ENCODE measurements at regions not wholly inside any gene's neighbourhood (a gene's known extent, or its start where the extent isn't known, plus 50 kb on each side); places are given as distances from the start of the nearest gene placed in this dataset.

DNA sequence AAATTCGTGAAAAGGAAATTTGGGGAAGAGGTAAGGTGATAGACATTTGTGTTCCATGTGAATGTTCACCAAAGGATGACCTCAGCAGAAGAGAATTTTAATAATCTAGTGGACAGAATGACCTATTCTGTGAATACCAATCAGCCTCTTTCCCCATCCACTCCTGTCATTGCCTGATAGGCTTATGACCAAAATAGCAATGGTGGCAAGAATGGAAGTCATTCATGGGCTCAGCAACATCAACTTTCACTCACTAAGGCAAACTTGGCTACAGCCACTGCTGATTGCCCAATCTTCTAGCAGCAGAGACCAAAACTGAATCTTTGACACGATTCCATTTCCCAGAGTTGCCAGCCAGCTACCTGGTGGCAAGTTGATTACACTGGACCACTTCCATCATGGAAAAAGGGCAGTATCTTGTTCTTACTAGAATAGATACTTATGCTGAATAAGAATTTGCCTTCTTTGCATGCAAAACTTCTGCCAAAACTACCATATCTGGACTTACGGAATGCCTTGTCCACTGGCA lies 348.7 kb upstream of the PBX1 start:
- no peak for ATAC-seq
- H3K9me3 ChIP-seq, result no peaks in the 10 kb centered on the region
- intact Hi-C loops (cut with DNase I), result no loop called here

DNA sequence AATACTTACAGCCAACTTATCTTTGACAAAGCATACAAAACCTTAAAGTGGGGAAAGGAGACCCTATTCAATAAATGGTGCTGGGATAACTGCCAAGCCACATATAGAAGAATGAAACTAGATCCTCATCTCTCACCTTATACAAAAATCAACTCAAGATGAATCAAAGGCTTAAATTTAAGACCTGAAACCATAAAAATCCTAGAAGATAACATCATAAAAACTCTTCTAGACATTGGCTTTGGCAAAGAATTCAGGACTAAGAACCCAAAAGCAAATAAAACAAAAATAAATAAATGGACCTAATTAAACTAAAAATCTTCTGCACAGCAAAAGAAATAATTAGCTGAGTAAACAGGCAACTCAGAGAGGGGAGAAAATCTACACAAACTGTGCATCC lies 335.6 kb upstream of the PBX1 start:
- intact Hi-C loops (cut with DNase I), result no loop called here
- DNase-seq (no peak), ATAC-seq (no peak)
- Histone ChIP-seq H3K27me3 (no peaks in the 10 kb centered on the region), H3K9me3 (peaks cover 0 to 6% of the 10 kb centered on the region in 2 donors), H3K27ac (no peak overlapping the region), H3K4me1 (no peaks in the 10 kb centered on the region), H3K36me3 (no peaks in the 10 kb centered on the region), H3K4me3 (no peak overlapping the region)
- TF ChIP-seq, protein P1, sequence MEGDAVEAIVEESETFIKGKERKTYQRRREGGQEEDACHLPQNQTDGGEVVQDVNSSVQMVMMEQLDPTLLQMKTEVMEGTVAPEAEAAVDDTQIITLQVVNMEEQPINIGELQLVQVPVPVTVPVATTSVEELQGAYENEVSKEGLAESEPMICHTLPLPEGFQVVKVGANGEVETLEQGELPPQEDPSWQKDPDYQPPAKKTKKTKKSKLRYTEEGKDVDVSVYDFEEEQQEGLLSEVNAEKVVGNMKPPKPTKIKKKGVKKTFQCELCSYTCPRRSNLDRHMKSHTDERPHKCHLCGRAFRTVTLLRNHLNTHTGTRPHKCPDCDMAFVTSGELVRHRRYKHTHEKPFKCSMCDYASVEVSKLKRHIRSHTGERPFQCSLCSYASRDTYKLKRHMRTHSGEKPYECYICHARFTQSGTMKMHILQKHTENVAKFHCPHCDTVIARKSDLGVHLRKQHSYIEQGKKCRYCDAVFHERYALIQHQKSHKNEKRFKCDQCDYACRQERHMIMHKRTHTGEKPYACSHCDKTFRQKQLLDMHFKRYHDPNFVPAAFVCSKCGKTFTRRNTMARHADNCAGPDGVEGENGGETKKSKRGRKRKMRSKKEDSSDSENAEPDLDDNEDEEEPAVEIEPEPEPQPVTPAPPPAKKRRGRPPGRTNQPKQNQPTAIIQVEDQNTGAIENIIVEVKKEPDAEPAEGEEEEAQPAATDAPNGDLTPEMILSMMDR (IDR thresholded peaks at IDR 0.05), result no peak

More for the DNA sequence above, 348.7 kb upstream of the PBX1 start:
- Histone ChIP-seq H3K36me3 (no peaks in the 10 kb centered on the region), H3K4me1 (no peaks in the 10 kb centered on the region), H3K4me3 (no peak overlapping the region), H3K27me3 (no peaks in the 10 kb centered on the region), H3K27ac (no peak overlapping the region)
- TF ChIP-seq, protein P1 (IDR thresholded peaks at IDR 0.05), result no peak
- DNase-seq, result no peak

DNA sequence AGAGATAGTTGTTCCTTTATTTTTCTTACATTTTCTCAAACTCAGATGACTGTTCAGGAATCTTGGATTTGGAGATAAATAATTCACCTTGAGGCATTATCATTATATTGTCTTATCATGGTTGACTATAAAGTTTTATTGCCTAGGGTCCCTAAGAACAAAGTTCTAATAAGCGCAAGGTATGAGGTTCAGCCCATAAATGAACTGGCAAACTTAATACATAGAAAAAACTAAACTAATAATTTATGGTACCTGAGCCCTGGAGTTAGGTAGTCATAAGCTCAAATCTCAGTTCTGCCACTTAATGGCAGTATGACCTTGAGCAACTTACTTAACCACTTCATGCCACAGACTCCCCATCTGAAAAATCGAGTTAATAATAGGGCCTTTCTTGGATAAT lies 334.0 kb upstream of the PBX1 start:
- Histone ChIP-seq H3K27me3 (no peaks in the 10 kb centered on the region), H3K27ac (no peak overlapping the region), H3K4me3 (no peak overlapping the region), H3K36me3 (no peaks in the 10 kb centered on the region), H3K4me1 (no peaks in the 10 kb centered on the region), H3K9me3 (peaks cover 0 to 6% of the 10 kb centered on the region in 2 donors)
- no peak for DNase-seq
- intact Hi-C loops (cut with DNase I), result no loop called here
- ATAC-seq, result no peak
- TF ChIP-seq, protein P1 (IDR thresholded peaks at IDR 0.05), result no peak

DNA sequence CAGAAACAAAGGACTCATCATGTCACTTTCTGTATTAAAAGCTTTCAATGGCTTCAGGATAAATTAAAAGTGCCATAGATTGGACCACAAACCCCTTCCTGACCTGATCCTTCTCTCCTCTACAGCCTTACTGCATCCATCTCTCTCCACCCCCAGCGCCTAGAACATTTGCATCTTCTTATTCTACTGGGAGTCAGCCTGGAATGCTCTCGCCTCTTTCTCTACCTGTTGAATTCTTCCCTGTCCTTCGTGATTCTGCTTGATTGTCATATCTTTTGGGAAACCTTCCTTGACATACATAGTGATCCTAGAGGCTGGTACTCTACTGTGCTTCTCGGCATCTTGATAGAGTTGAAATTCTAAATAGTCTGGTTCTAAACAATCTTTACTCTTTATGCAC lies 332.0 kb upstream of the PBX1 start:
- no peaks in the 10 kb centered on the region for H3K27me3 ChIP-seq
- DNase-seq (no peak), ATAC-seq (no peak)
- H3K4me3 ChIP-seq, result no peak overlapping the region
- TF ChIP-seq, protein P1 (IDR thresholded peaks at IDR 0.05), result no peak
- intact Hi-C loops (cut with DNase I), result no loop called here
- no peaks in the 10 kb centered on the region for H3K36me3 ChIP-seq
- H3K4me1 ChIP-seq, result no peaks in the 10 kb centered on the region
- peaks cover 0 to 4% of the 10 kb centered on the region in 2 donors for H3K9me3 ChIP-seq
- H3K27ac ChIP-seq, result no peak overlapping the region

DNA sequence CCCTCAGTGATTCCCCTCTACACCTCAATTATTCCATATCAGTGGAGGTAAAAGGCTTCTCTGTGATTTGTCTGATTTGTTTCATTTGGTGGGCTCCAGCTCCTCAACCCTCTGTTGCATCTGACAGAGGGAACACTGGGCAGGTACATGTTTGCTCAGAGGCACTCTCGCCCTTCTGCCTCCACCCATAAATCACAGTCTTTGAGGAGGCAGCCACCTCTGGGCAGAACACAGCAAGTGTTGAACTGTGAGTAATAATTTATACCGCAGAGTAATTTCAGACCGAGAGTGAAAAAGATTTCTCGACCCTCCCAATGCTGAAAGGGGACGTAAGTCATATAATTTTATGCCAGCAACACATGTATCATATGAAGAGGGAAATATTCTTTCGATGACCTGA lies 330.1 kb upstream of the PBX1 start:
- Histone ChIP-seq H3K36me3 (no peaks in the 10 kb centered on the region), H3K4me3 (no peak overlapping the region), H3K4me1 (no peaks in the 10 kb centered on the region), H3K27ac (no peak overlapping the region), H3K27me3 (no peaks in the 10 kb centered on the region), H3K9me3 (no peaks in the 10 kb centered on the region)
- TF ChIP-seq, protein P1 (IDR thresholded peaks at IDR 0.05), result no peak
- DNase-seq (no peak), ATAC-seq (no peak)
- intact Hi-C loops (cut with DNase I), result no loop called here

Measured in left lung (tissue), 4 donors.